GM21723 (cell line): ENCODE measurements at regions not wholly inside any gene's neighbourhood (a gene's known extent, or its start where the extent isn't known, plus 50 kb on each side); places are given as distances from the start of the nearest gene placed in this dataset.
"Not testable (repeated sequence)": the region's sequence is repeated elsewhere in the genome, so short reads cannot be mapped to it uniquely, and the experiment has no call there.

ENCODE experiments used
- ATAC-seq: cut with Tn5 transposase; IDR thresholded peaks from one replicate; pipeline ENCODE4 v1.9.1; 2021; ENCODE audit warnings: mild to moderate bottlenecking, moderate library complexity; ENCODE audit not compliant: unreplicated experiment

GRCh38 chr12:127500512-127501035 lies 766.4 kb upstream of the TMEM132C start:
- no peak for ATAC-seq

GRCh38 chr12:127501916-127502315 lies 765.1 kb upstream of the TMEM132C start:
- ATAC-seq = no peak

GRCh38 chr12:127503246-127503645 lies 763.7 kb upstream of the TMEM132C start:
- no peak for ATAC-seq

- not testable (repeated sequence) for ATAC-seq
Observed at GRCh38 chr12:127503996-127504395, 763.0 kb upstream of the TMEM132C start.

GRCh38 chr12:127504874-127505273 lies 762.1 kb upstream of the TMEM132C start:
- ATAC-seq = no peak

GRCh38 chr12:127507341-127507740 lies 759.6 kb upstream of the TMEM132C start:
- ATAC-seq = no peak

GRCh38 chr12:127509066-127509778 lies 757.7 kb upstream of the TMEM132C start:
- ATAC-seq = no peak

- ATAC-seq = no peak
Observed at GRCh38 chr12:127515941-127516340, 751.0 kb upstream of the TMEM132C start.

- ATAC-seq = no peak
Observed at GRCh38 chr12:127516467-127516866, 750.5 kb upstream of the TMEM132C start.

- no peak for ATAC-seq
Observed at GRCh38 chr12:127519779-127520178, 747.2 kb upstream of the TMEM132C start.

GRCh38 chr12:127526925-127527324 lies 740.0 kb upstream of the TMEM132C start:
- ATAC-seq = no peak

- ATAC-seq = no peak
Observed at GRCh38 chr12:127528551-127528950, 738.4 kb upstream of the TMEM132C start.

GRCh38 chr12:127531542-127531941 lies 735.4 kb upstream of the TMEM132C start:
- no peak for ATAC-seq

GRCh38 chr12:127533353-127533752 lies 733.6 kb upstream of the TMEM132C start:
- ATAC-seq = no peak

GRCh38 chr12:127536833-127537428 lies 730.0 kb upstream of the TMEM132C start:
- no peak for ATAC-seq

- no peak for ATAC-seq
Observed at GRCh38 chr12:127538316-127538715, 728.7 kb upstream of the TMEM132C start.

GRCh38 chr12:127539226-127539858 lies 727.6 kb upstream of the TMEM132C start:
- no peak for ATAC-seq

GRCh38 chr12:127542391-127542790 lies 724.6 kb upstream of the TMEM132C start:
- no peak for ATAC-seq

- ATAC-seq = no peak
Observed at GRCh38 chr12:127542931-127543330, 724.0 kb upstream of the TMEM132C start.

- no peak for ATAC-seq
Observed at GRCh38 chr12:127546721-127547505, 720.1 kb upstream of the TMEM132C start.

GRCh38 chr12:127548123-127548553 lies 718.8 kb upstream of the TMEM132C start:
- no peak for ATAC-seq
